ENCODE measurements at regions not wholly inside any gene's neighbourhood (a gene's known extent, or its start where the extent isn't known, plus 50 kb on each side); places are given as distances from the start of the nearest gene placed in this dataset.
"Not testable (repeated sequence)": the region's sequence is repeated elsewhere in the genome, so short reads cannot be mapped to it uniquely, and the experiment has no call there.

DNA sequence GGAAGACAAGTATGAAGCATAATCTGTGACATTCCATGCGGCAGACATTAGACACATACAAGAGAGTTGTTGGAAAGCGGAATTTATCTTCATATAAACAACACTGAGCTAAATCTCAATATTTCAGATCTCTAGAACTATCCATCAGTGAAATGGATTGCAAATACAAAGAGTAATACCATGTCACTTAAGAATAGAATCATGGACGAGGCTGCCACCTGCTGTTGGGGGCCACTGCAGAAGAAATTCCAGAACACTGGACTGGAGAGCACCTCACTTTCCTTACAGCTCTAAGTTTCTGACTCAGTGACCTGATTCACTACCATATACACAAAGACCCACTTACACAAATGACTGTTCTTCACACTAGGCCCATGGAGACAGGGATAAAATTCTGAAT lies 346.7 kb downstream of the OR4F29 start:
- TF ChIP-seq, protein P1, sequence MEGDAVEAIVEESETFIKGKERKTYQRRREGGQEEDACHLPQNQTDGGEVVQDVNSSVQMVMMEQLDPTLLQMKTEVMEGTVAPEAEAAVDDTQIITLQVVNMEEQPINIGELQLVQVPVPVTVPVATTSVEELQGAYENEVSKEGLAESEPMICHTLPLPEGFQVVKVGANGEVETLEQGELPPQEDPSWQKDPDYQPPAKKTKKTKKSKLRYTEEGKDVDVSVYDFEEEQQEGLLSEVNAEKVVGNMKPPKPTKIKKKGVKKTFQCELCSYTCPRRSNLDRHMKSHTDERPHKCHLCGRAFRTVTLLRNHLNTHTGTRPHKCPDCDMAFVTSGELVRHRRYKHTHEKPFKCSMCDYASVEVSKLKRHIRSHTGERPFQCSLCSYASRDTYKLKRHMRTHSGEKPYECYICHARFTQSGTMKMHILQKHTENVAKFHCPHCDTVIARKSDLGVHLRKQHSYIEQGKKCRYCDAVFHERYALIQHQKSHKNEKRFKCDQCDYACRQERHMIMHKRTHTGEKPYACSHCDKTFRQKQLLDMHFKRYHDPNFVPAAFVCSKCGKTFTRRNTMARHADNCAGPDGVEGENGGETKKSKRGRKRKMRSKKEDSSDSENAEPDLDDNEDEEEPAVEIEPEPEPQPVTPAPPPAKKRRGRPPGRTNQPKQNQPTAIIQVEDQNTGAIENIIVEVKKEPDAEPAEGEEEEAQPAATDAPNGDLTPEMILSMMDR (IDR thresholded peaks at IDR 0.05; ENCODE audit: insufficient read depth, low read length) = not testable (repeated sequence)
- not testable (repeated sequence) for TF ChIP-seq POLR2AphosphoS5, GABPA (IDR thresholded peaks at IDR 0.05; ENCODE audit: low read depth)
